ENCODE measurements at regions not wholly inside any gene's neighbourhood (a gene's known extent, or its start where the extent isn't known, plus 50 kb on each side); places are given as distances from the start of the nearest gene placed in this dataset.

DNA sequence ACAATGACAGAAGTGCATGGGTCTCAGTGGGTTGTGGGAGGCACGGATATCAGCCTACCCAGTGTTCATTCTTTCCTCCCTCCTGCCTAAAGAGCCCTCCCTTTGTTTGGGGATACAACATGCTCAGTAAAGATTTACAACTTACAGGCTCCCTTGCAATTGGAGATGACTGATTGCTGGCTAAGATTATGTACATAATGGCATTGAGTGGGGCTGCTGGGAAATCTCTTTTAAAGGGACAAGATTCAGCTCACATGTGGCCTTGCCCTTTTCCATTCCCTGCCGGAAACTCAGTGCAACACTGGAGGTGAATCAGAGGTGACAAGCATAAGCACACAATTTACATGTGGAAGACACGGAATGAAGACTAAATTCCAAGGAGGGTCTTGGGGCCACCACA is 83.7 kb upstream of the CHRM3 start:
- H4K20me1 ChIP-seq (ENCODE audit: insufficient read depth, low read length, poor library complexity, severe bottlenecking) = no peaks in the 10 kb centered on the region
- no peak overlapping the region for H2AFZ ChIP-seq (ENCODE audit: low read length)
- TF ChIP-seq, protein P1, sequence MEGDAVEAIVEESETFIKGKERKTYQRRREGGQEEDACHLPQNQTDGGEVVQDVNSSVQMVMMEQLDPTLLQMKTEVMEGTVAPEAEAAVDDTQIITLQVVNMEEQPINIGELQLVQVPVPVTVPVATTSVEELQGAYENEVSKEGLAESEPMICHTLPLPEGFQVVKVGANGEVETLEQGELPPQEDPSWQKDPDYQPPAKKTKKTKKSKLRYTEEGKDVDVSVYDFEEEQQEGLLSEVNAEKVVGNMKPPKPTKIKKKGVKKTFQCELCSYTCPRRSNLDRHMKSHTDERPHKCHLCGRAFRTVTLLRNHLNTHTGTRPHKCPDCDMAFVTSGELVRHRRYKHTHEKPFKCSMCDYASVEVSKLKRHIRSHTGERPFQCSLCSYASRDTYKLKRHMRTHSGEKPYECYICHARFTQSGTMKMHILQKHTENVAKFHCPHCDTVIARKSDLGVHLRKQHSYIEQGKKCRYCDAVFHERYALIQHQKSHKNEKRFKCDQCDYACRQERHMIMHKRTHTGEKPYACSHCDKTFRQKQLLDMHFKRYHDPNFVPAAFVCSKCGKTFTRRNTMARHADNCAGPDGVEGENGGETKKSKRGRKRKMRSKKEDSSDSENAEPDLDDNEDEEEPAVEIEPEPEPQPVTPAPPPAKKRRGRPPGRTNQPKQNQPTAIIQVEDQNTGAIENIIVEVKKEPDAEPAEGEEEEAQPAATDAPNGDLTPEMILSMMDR (conservative IDR thresholded peaks at IDR 0.05; ENCODE audit: low read length) = no peak
- no peak for TF ChIP-seq EZH2phosphoT487 (IDR thresholded peaks at IDR 0.05; ENCODE audit: borderline replicate concordance)
- no peak overlapping the region for H3K9ac ChIP-seq (ENCODE audit: low read depth, low read length, poor library complexity, severe bottlenecking)
- no peaks in the 10 kb centered on the region for H3K4me1 ChIP-seq (ENCODE audit: insufficient read depth, low read length, poor library complexity, severe bottlenecking)
- no peak overlapping the region for H3K4me2 ChIP-seq (ENCODE audit: low read depth, low read length, poor library complexity, severe bottlenecking)
- no peaks in the 10 kb centered on the region for H3K36me3 ChIP-seq (ENCODE audit: insufficient read depth, low read length)
- H3K4me3 ChIP-seq (ENCODE audit: low read length, poor library complexity, severe bottlenecking) = no peak overlapping the region
- H3K9me3 ChIP-seq (ENCODE audit: insufficient read depth, low read depth, low read length) = no peaks in the 10 kb centered on the region
- H3F3A ChIP-seq (ENCODE audit: low read depth) = no peaks in the 10 kb centered on the region
- H3K79me2 ChIP-seq (ENCODE audit: insufficient read depth, low read length) = no peaks in the 10 kb centered on the region
- H3K9me2 ChIP-seq (replicated peaks; ENCODE audit: low read depth, low read length) = no peaks in the 10 kb centered on the region
- H3K27me3 ChIP-seq (ENCODE audit: insufficient read depth, low read length, poor library complexity, severe bottlenecking) = no peaks in the 10 kb centered on the region

GRCh38 chr1:239301251-239301650 is 85.1 kb upstream of the CHRM3 start:
- Histone ChIP-seq H2AFZ (ENCODE audit: low read length) (no peak overlapping the region), H3K9me3 (ENCODE audit: insufficient read depth, low read depth, low read length) (no peaks in the 10 kb centered on the region), H3K36me3 (ENCODE audit: insufficient read depth, low read length) (no peaks in the 10 kb centered on the region), H3K4me2 (ENCODE audit: low read depth, low read length, poor library complexity, severe bottlenecking) (no peak overlapping the region), H3K9ac (ENCODE audit: low read depth, low read length, poor library complexity, severe bottlenecking) (no peak overlapping the region), H3K27me3 (ENCODE audit: insufficient read depth, low read length, poor library complexity, severe bottlenecking) (no peaks in the 10 kb centered on the region), H3K79me2 (ENCODE audit: insufficient read depth, low read length) (no peaks in the 10 kb centered on the region), H3K4me1 (ENCODE audit: insufficient read depth, low read length, poor library complexity, severe bottlenecking) (no peaks in the 10 kb centered on the region), H3K9me2 (replicated peaks; ENCODE audit: low read depth, low read length) (no peaks in the 10 kb centered on the region), H3F3A (ENCODE audit: low read depth) (no peaks in the 10 kb centered on the region), H3K4me3 (ENCODE audit: low read length, poor library complexity, severe bottlenecking) (no peak overlapping the region), H4K20me1 (ENCODE audit: insufficient read depth, low read length, poor library complexity, severe bottlenecking) (no peaks in the 10 kb centered on the region)
- TF ChIP-seq, protein P1 (conservative IDR thresholded peaks at IDR 0.05; ENCODE audit: low read length) = no peak
- no peak for TF ChIP-seq EZH2phosphoT487 (IDR thresholded peaks at IDR 0.05; ENCODE audit: borderline replicate concordance)

GRCh38 chr1:239297910-239298309 is 88.5 kb upstream of the CHRM3 start:
- H3K27me3 ChIP-seq (ENCODE audit: insufficient read depth, low read length, poor library complexity, severe bottlenecking) = no peaks in the 10 kb centered on the region
- H3K4me1 ChIP-seq (ENCODE audit: insufficient read depth, low read length, poor library complexity, severe bottlenecking) = no peaks in the 10 kb centered on the region
- no peak overlapping the region for H2AFZ ChIP-seq (ENCODE audit: low read length)
- TF ChIP-seq EZH2phosphoT487 (IDR thresholded peaks at IDR 0.05; ENCODE audit: borderline replicate concordance) = no peak
- TF ChIP-seq, protein P1 (conservative IDR thresholded peaks at IDR 0.05; ENCODE audit: low read length) = no peak
- H3K79me2 ChIP-seq (ENCODE audit: insufficient read depth, low read length) = no peaks in the 10 kb centered on the region
- no peaks in the 10 kb centered on the region for H3K36me3 ChIP-seq (ENCODE audit: insufficient read depth, low read length)
- no peak overlapping the region for H3K4me3 ChIP-seq (ENCODE audit: low read length, poor library complexity, severe bottlenecking)
- no peaks in the 10 kb centered on the region for H3F3A ChIP-seq (ENCODE audit: low read depth)
- no peaks in the 10 kb centered on the region for H4K20me1 ChIP-seq (ENCODE audit: insufficient read depth, low read length, poor library complexity, severe bottlenecking)
- H3K4me2 ChIP-seq (ENCODE audit: low read depth, low read length, poor library complexity, severe bottlenecking) = no peak overlapping the region
- no peaks in the 10 kb centered on the region for H3K9me3 ChIP-seq (ENCODE audit: insufficient read depth, low read depth, low read length)
- no peaks in the 10 kb centered on the region for H3K9me2 ChIP-seq (replicated peaks; ENCODE audit: low read depth, low read length)
- no peak overlapping the region for H3K9ac ChIP-seq (ENCODE audit: low read depth, low read length, poor library complexity, severe bottlenecking)
